HG02571 (cell line): ENCODE measurements at regions not wholly inside any gene's neighbourhood (a gene's known extent, or its start where the extent isn't known, plus 50 kb on each side); places are given as distances from the start of the nearest gene placed in this dataset.
A peak's percentile ranks its signal among the peaks of the same experiment; 100 is the strongest.

Source experiments
- ATAC-seq: cut with Tn5 transposase; IDR thresholded peaks from one replicate; pipeline ENCODE4 v1.9.1; 2021; ENCODE audit warnings: mild to moderate bottlenecking, moderate library complexity; ENCODE audit not compliant: unreplicated experiment

DNA sequence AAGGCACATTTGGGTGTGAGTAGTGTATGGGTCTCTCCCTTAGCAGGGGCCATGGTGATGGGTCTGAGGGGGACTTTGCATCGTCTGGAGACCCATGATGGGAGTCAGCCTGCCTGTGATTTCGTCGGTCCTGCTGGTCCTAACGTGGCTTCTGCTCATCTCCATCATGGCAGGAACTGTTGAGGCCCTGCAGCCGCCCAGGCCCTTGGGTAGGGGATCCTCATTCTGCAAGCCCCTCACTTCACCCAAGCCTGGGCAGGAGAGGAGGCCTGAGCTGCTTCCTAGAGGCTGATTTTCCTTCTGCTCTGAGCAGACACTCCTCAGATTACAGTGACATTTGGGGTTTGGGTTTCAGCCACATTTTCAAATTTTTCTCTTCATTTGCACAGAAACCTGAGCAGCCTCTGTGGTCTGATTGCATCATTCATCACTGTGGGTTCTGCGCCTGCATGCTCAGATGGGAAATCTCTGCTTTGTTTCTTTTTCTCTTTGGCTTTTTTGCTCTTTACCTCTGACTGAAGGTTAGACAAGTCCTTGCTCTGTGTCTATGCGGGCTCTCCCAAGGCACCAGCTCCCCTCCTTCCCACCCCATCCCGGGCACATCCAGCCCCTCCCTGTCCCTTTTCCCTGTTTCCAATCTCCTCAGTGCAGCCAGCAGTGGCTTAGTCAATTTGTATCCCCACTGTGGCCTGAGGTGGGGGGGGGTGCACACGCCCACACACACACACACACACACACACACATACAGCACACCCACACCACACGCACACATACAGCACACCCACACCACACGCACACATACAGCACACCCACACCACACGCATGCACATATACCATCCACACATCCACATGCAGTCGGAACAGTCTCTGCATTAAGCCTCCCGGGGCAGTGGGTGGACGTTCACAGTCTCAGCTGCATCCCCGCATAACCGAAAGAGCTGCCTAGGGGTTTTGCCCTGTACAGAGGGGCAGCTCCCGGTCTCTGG is 305.4 kb upstream of the HS6ST1 start:
- peak; percentile 90 for ATAC-seq

DNA sequence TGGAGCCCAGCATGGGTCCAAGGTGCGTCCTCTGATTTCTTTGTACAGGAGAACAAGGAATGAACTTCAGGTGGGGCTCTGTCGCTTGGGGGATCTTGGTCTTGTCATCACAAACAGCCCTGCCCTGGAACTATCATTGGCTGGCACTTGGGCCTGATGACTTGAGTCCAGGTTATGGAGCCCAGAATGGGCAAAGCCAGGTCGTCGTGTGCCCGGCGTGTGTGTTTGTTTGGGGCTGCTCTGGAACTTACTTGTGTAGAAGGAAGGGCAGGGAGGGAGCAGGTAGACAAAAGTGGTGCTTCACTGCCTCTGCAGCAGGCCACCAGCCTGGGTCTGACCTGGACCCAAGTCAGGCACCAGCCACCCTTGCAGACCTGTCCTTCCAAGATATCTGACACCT is 306.3 kb upstream of the HS6ST1 start:
- ATAC-seq, result no peak

DNA sequence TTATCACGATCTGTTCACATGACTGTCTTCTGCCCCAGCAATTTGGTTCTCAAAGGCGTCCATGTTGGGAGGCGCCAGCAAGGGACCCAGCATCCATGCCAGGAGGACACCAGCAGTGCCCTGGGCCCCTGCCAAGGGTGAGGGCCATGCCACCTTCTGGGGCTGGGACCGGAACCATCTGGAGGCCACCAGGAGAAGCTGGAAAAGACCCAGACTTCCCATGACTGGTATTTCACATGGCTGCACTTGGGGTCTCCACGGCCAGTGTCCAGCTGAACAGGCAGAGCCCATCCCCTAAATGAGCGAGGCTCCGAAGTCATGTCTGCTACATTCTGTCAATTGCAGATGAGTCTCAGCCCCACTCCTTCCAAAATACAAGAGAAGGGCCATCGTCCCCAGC is 306.8 kb upstream of the HS6ST1 start:
- no peak for ATAC-seq

DNA sequence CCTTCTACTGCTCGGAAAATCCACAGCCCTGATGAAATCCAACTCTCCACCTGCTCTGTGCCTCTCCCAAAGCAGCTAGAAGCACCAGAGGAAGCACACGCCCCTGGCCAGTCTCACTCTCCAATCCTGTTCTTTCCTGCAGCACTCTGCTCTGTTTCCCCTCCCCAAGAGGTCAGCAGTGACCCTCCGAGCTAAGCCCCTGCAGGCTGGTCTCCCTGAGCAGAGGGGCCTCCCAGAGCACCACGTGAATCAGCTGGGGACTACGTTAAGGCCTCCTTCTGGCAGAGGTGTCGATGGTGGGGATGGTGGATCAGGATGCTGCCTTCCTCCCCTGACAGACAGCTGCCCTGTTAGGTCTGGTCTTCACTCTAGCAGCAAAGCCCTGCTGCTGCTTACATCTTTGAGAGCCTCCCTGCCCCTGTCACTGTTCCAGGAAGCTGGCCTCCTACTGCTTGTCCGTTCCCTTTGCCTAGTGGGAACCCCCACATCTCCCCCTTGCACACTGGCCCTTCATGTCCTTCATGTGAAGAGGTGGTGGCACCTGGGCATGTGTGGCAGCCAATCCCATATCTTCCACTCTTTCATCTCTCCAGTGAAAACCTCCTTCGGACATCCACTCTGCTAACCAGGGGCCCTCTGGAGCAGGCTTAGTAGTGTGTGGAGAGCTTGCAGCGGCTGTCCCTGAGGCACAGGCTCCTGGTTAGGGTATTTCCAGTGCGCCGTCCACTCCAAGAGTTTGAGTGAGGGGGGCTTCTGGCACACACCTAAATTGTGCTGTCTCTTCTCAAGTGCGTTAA is 307.5 kb upstream of the HS6ST1 start:
- no peak for ATAC-seq

DNA sequence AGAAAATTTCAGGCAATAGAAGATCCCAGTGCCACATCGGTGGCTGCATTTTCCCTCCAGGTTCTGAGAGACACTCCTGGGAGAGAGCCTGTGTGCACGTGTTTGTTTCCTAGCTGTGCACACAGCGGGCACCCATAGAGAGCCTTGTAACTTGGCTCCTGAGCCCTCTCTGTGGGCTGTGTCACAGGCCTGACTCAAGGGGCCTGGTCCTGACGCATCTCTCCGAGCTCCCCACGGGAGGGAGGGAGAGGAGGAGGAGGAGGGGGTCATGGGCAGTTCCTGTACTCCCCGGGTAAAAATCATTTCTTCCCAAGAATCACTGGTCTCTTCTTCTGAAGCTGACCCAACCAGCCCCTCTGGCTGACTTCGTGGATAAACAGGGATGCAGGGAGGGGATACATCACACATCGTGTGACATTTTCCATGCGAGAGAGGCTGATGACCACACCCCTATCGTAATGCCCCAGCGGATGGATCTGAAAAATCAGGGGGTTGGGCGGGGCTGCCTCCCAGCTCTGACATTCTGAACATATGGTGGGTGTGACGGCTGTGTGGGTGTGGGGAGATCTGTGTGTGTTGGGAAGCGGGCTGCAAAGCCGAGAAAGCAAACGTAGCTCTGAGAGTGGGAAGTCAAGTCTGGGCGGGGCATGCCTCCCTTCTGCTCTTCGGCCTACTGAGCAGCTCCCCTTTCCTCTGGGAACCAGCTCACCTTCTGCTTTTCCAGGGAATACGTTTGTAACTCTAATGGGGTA is 308.3 kb upstream of the HS6ST1 start:
- no peak for ATAC-seq

DNA sequence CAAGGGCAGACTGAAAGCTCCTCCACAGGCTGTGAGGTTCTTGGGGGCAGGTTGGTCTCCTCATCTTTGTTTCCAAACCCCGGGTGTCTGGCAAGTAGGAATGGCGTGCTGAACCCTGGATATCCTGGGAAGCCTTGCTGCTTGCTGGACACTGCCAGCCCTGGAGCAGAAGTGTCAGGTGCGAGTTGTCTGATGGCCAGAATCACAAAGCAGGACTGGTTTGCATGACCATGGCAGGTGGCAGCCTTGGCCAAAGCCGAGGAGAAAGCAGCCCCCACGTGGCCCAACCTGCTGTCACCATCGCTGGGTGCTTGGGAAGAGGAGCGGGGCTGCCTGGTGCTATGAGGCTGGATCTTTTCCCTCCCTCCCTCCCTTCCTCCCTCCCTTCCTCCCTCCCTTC is 309.5 kb upstream of the HS6ST1 start:
- no peak for ATAC-seq

DNA sequence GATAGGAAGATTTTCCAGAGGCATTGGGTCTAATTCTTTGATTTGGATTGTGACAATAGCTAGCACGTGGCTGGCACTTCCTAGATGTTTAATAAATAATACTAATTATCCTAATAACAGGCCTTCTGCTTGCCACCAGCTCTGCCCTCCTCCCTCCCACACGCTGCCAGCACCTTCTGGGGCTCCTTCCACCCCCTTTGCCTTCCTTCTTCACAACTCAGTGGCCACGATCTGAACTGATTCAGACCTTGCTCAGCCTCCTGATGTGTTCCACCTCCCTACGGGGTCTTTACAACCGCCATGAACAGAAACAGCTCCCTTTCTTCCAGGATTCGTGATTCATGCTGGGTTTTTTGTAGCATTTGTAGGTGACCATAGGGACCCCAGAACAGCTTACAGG is 310.3 kb upstream of the HS6ST1 start:
- ATAC-seq, result no peak

DNA sequence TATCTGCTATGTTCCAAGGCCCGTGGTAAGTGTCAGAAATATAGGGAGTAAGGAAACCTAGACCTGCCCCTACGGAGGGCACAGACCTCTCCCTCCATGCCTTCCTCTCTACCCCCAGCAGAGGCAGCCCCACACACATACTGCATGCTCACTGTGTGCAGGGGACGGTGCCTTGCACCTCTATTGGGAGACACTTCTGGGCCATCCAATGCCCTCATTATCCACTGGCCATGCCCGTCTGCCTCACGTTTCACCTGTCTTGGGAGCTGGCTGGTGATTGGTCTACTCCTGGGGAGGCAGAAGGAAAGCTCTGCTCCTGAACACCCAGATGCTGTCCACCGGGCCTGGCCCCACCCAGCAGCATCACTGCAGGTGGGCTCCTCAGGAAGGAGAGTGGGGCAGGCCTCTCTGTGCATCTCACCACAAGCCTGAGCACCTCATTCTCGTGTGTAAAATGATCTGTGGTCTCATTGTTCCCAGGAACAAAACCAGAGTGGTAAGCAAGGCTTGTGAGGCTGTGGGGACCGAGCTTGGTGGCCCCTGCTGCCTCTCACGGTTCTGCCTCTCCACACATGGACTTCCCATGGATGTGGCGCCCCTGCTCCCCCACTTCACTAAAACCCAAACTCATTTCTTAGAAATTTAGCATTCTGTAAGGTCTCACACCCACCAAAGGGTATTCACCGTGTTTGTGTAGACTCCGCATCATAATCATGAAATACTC is 312.5 kb upstream of the HS6ST1 start:
- no peak for ATAC-seq

DNA sequence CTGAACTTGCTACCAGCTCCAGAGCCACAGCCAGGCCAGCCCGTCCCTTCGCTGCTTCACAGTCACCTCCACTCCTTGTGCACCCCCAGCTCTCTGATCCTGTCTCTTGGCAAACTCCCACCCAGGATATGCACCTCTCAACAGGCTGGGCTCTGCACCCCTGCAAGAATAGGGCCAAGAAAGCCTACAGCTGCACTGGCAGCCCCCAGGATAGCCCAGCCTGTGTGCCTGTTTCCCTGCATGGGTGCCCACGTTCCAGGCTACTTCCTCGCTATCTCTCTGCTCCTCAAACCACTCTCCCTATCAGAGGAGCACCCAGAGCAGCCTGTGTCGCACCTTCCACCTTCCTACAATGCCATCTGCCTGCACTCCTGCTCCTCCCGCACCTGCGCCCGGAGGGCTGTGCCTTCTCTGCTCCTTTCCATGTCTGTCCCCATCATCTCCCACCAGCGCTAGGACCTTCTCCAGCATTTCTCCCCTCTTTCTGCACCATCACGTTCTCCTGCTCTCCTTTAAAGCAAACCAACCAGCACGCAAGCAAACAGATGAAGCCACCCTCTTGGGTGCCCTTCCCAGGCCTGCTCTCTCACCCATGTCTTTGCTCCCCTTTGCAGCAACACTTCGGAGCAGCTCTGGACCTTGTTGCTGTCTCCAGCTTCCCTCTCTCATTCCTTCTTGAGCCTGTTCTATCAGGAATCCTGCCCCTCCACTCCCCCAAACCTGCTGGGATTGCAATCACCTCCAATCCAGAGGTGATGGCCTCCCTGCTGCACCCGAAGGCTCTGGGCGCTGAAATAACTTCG is 313.2 kb upstream of the HS6ST1 start:
- ATAC-seq, result no peak

DNA sequence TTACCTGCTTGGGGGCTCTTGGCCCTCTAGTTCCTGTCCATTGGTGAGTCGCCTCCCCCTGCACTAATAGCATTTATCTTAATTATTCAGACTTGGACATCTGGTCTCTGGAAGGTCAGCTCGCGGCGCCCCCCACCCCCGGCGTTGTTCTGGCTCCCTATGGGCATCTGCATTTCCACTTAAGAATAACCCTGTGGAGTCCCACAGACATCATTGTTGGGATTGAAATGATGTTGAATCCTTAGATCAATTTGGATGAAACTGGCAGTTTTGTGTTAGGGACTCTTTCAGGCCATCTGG is 313.8 kb upstream of the HS6ST1 start:
- no peak for ATAC-seq

DNA sequence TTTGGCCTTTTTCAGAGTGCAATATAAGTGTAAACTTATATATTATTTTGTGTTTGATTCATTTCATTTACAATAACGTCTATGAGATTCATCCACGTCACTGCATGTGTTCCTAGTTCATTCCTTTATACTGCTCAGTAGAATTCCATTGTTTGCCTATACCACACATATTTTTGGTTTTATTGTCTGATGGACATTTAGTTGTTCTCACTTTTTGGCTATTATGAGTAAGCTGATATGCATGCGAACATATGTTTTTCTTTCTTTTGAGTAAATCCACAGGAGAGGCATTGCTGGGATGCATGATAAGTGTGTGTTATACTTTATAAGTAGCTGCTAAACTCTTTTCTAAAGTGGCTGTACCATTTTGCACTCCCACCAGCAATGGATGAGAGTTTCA is 314.8 kb upstream of the HS6ST1 start:
- no peak for ATAC-seq

DNA sequence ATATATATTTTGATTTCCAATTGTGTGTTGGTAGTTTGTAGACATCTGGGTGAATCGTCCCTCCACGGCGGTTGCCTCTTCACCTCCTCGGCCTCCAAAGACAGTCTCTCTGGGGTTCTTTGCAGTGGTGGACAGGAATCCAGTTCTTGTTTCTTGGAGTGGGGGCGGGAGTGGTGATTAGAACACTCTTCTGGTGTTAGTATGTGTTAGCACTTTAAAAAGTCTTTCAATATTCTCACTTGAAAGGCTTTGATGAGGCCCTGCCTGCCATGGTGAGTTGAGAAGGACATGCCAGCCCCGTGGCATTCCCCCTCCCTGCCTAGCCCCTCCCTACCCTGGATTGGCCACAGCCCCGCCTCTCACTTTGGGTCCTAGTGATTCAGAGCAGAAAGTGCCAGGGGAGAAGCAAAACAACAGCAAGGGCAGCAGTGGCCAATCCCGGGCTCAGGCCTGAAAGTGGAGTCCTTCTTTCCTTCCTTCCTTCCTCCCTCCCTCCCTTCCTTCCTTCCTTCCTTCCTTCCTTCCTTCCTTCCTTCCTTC is 316.8 kb upstream of the HS6ST1 start:
- no peak for ATAC-seq

DNA sequence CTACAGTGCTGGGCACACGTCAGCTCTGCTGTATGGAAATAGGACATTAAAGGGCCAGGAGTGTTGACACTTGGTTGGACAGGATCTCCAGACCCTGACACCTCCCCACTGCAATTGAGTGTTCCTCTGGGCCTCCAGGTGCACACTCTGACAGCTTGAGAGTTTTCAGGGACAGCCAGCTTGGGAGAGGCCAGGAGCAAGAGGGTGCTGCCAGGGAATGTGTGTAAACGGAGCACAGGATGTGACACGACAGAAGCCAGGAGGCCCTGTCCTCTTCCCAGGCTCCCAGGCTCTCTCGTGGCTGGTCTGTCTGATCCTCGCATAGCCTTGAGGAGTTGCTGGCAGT is 318.1 kb upstream of the HS6ST1 start:
- ATAC-seq, result no peak

DNA sequence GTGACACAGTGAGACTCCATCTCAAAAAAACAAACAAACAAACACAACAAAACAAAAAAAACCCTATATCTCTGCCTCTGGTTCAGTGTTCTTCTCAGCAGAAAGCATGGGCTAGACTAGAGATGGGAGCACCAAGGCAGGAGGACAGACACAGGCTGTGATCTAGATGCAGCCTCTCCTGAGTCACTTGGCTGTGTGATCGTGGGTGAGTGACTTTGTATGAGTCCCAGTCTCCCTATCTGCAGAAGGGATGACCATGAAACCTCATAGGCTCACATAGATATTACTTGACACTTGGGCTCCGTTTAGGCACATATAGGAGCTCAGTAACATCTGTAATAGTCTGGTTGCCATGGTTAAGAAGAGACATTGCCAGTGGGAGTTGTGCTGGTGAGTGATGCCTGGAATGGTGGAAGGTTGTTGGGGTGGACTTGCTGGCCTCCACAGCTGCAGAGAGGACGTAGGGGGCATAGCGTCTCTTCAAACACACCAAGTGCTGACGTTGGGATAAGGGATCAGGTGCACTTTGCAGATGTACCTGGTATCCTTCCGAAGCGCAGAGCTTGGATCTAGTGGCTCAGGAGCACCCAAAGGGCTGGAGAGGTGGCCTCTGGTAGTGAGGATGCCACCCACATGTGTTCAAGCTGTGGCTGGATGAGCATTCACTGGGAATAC is 318.9 kb upstream of the HS6ST1 start:
- ATAC-seq, result no peak

DNA sequence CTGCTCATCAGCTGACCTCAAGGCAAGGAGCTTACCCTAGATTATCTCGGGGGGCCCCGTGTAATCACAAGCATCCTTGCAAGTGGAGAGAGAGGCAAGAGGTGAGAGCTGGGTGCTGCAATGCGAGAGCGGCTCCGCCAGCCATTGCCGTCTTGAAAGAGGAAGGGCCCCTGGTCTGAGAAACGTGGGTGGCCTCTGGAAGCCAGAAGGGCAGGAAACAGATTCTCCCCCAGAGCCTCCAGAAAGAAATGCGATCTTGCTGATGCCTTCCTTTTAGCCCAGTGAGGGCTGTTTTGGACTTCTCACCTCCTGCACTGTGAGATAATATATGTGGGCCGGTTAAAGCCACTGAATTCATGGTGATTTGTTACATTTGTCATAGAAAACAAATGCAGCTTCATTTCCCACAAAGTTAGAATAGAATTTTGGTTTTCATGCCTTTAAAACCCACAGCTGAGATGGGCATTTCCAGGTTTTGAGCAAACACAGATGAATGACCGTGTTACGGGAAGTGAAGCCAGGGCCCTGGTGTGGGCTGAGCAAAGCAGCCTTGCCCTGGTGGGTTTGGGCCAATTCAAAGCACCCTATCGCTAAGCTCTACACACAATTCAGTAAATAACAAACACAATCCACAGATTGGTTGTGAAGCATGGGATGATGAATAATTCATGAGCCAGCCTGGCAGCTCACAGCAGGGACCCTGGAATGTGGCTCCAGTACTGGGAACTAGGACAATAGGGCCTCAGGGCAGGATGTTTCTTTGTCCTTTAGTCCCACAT is 319.9 kb upstream of the HS6ST1 start:
- no peak for ATAC-seq

DNA sequence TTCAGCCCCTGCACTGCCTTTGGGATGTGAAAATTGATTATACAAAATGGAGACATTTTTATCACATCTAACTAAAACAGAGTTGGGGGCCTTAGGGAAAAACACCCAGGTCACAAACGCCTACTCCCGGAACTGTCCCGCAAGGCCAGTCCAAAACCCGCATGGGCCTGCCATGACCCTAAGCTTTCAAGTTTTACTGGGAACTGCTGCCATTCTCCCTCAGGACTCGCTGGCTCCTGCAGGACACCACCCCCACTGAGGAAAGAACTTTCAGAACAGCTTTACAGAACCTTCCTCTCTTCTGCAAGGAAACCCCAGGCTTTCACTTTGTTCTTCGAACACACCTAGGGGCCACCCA is 320.4 kb upstream of the HS6ST1 start:
- no peak for ATAC-seq

DNA sequence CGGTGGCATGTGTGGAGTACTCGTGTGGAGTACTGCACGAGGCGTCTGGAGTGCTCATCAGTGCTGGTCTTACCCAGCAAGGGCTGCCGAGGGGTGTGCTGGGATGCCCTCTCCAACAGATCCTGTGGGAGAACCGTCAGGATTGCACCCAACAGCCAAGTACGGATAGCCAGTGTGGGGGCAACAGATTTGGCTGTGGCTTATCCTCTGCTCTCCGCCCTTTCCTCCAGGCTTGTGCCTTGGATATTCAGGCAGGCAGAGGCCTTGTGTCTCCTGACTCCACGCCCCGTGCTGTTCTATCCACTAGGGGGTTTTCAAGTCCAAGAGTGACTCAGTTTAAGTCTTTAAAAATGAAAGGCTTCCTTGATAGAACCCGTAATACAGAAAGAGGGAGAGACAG is 321.0 kb upstream of the HS6ST1 start:
- ATAC-seq, result no peak

DNA sequence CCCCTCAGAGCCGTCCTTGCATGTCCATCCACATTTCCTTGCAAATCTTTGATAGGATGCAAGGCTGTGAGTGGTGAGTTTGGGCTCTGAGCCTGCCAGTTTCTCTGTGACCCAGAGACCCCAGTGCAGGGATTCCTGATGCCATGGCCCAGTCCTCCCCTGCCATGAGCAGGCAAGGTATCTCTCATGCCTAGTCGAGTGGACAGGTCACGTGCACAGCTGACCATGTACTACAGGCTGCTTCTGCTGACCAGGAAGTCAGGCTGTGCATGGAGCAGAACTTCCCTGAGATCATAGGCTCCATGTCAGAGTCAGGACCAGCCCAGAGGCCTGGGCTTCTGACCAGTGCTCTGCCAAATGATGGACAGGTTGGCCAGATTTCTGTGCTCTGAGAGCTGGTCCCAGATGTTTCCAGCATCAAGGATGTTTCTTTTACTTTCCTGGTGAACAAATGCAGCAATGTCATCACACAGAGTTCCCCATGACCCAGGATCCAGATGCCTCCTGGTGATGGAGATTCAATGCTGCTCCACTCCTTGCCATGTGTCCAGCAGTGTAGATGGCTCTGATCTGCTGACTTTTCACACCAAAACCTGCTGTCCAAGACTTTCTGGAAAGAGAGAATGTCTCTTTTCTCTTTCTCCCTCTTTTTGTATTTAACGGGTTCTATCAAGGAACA is 321.6 kb upstream of the HS6ST1 start:
- ATAC-seq, result no peak
